GM18526 (cell line): ENCODE measurements at regions not wholly inside any gene's neighbourhood (a gene's known extent, or its start where the extent isn't known, plus 50 kb on each side); places are given as distances from the start of the nearest gene placed in this dataset.

ENCODE experiments used
- POLR2A ChIP-seq: IDR thresholded peaks from 3 replicates; pipeline ENCODE4 v1.6.1; 2011; ENCODE audit not compliant: insufficient read length; ENCODE audit errors: extremely low read depth

DNA sequence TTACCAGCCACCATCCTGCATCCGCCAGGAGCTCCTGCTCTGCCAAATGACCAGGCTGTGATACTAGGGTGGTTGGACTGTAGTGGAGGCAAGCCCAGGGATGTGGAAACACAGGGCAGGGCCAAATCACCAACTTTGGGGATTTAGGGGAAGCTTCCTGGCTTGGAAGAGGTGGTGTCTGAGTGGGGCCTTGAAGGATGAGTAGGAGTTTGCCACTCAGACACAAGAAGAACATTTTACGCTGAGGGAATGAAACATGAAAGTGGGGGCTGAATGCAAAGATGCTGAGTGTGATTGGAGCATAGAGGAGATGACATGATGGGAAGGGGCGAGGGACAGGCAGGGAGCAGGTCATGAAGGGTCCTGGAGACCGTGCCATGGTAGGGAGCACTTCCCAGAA is 329.5 kb downstream of the RPS24 start:
- TF ChIP-seq POLR2A: no peak

- no peak for TF ChIP-seq POLR2A
Measured at GRCh38 chr10:78365694-78366093, 332.0 kb downstream of the RPS24 start.

DNA sequence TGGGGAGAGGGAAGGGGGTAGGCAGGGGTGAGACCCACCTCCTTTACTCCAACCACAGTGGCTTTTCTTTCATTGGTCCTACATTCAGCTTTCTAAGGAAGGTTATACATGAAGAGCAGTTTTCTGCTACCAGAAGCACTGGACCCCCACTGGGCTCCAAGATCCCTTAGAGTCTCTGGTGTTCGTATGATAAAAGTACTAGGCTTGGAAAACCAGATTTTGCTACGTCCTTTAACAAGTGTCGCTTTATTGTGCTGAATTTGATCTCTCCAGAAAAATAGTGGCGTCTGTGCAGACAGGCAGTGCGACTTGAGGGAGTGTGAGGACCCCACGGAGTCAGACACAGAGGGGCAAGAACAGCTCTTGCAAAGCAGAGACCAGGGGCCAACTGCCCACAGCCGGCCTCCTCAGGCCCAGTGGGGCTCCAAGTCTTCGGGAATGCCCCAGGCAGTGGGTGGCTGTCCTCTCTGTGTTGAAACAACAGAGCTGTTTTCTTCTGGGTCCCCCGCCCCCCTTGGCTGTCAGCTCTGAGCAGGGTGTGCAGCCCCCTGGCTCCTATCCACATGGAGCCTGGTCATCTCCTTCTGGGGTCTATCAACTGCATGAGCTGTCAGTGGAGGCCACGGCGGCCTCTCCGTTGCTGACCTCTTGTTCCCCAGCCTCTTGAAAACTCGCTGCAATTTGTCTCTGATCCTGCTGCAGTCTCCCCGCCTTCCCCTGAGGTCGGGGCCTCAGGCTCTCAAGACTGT is 333.2 kb downstream of the RPS24 start:
- no peak for TF ChIP-seq POLR2A

DNA sequence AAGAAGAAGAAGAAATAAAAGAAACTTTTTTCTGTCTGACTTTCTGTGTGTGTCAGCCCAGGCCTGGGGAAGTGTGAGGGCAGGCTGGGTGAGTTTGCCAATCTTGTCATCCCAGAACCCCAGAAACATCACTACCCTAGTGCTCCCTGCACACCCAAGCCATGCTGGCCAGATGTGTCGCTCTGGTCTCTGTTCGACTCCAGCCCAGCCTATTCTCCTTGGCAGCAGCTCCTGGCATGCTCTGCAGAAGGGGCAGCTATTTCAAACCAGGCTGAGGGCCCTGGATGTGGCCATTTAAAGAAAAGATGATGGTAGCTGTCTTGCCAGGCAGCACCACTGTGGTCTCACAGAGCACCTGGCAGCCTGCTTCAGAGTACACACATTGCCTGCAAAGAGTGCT is 334.1 kb downstream of the RPS24 start:
- no peak for TF ChIP-seq POLR2A

- TF ChIP-seq POLR2A: no peak
Measured at GRCh38 chr10:78371136-78371535, 337.5 kb downstream of the RPS24 start.

GRCh38 chr10:78372806-78373205 is 339.1 kb downstream of the RPS24 start:
- TF ChIP-seq POLR2A: no peak

- no peak for TF ChIP-seq POLR2A
Measured at GRCh38 chr10:78374331-78375028, 340.8 kb downstream of the RPS24 start.

DNA sequence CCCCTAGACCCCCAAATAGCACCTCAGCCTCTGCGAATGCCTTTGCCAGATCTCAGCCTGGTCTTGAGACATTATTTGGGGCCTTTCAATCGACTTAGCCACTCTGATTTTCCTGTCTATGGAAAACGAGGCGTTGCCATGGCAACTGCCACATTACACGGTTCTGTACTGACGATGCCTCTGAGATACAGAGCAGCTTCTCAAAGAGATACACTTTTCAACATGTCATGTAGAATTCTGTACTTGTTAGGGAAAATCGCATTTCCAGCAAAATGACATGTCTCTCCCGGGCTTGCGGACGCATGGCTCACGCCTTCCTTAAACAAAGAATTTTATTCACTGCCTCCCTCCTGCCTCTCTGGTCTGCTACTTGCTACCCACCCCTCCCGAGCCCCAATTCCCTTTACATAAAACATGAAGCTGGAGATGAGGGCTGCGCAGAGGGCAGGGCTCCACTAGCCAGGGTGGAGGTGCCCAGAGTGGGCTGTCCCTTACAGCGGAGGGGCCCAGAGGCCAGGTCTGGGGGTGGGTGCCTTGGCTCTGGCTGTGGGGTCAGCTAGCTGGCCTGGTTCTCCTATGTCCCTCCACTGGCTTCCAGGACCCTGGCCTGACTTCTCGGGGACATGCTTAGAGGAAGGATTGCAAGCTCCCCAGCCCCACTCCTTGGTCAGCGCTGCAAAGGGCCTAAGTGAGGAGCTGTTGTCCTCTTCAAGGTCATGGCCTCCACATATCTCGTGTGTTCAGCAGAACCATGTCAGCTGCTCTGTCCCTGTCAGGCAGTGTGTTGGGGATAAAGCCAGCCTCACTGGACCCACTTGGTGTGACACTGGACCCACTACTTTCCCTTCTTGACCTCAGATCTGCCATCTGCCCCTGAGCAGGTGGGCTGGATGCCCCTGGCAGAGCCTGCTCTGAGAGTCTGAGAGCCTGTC is 342.5 kb downstream of the RPS24 start:
- TF ChIP-seq POLR2A: no peak

- no peak for TF ChIP-seq POLR2A
Measured at GRCh38 chr10:78377356-78377755, 343.7 kb downstream of the RPS24 start.

DNA sequence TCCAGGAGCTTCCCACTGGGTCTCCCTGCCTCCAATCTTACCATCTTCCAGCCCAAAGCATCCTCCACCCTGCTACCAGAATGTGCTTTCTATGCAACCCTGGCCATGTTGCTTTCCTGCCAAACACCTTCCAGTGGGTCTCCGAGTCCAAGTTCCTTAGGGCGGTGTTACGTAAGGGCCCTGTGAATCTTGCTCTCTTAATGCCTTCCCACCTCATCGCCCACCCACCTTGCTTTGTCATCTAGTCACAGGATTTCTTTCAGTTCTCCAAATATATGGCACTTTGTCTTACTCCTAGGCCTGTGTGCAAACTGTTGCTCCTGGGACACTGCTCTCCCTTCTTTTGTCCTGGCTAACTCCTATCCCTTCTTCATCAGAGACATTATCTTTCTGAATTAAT is 344.5 kb downstream of the RPS24 start:
- no peak for TF ChIP-seq POLR2A

DNA sequence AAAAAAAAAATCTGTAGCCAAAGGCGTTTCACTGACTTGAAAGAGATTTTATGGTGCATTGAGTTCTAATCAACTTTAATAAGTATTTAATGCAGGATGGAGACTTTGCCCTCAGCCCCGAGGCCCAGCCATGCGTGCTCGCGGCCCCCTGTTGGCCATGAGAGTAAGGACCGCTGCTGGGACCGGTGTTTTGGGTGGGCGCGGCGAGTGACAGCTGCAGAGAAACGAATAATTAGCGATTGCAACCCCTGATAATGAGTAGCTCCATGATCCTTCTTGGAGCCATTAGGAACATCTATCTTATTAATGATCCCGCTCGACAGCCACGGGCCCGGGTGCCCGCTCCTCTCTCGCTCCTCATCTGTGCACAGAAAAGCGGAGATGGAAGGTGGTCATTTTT is 347.4 kb downstream of the RPS24 start:
- no peak for TF ChIP-seq POLR2A

- TF ChIP-seq POLR2A: no peak
Measured at GRCh38 chr10:78382047-78382446, 348.4 kb downstream of the RPS24 start.

DNA sequence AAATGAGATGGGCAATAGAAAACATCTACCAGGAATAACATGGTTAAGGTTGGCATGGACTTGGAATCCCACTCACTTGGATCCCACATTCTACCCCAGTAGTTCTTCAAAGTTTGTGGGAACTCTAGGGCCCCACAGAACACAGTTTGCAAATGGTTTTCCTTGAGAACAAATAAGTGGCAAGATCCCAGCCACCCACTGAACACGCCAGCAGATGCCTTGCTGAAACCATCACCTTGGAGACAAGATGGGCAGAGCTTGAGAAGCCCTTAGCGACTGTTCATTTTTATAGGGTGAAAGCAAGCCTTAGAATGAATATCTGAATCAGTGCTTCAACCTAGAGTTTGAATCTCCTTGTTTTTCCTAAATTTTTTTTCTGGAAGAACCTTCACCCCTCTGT is 349.1 kb downstream of the RPS24 start:
- no peak for TF ChIP-seq POLR2A

- TF ChIP-seq POLR2A: no peak
Measured at GRCh38 chr10:78383378-78384048, 349.9 kb downstream of the RPS24 start.

- TF ChIP-seq POLR2A: no peak
Measured at GRCh38 chr10:78384049-78384431, 350.4 kb downstream of the RPS24 start.

GRCh38 chr10:78385599-78385998 is 351.9 kb downstream of the RPS24 start:
- no peak for TF ChIP-seq POLR2A

- no peak for TF ChIP-seq POLR2A
Measured at GRCh38 chr10:78386509-78386908, 352.8 kb downstream of the RPS24 start.
